GM23338 (cell line): ENCODE measurements at regions not wholly inside any gene's neighbourhood (a gene's known extent, or its start where the extent isn't known, plus 50 kb on each side); places are given as distances from the start of the nearest gene placed in this dataset.
A peak's percentile ranks its signal among the peaks of the same experiment; 100 is the strongest.

Source experiments
- ATAC-seq: fragments of 200-7000 bp; cut with Tn5 transposase; 3 replicates; pipeline ENCODE4 v1.9.1; 2020
- DNase-seq: peaks from one replicate; pipeline ENCODE4 v3.0.0-alpha.2; 2015; ENCODE audit warnings: low spot score
- H2AFZ ChIP-seq: fragments of 200-600 bp; sonication (generic); 2 replicates; pipeline ENCODE4 v1.8.0; 2016; ENCODE audit warnings: antibody characterized with exemption, mild to moderate bottlenecking, moderate library complexity
- H3F3A ChIP-seq: fragments of 200-600 bp; sonication (generic); replicated peaks from 2 replicates; pipeline ENCODE4 v1.8.0; 2017; ENCODE audit warnings: antibody characterized with exemption, mixed run types, low read depth
- H3K27ac ChIP-seq: fragments of 200-600 bp; sonication (generic); 2 replicates; pipeline ENCODE4 v1.6.1; 2016; ENCODE audit warnings: low read depth
- H3K27me3 ChIP-seq: fragments of 200-600 bp; sonication (generic); 2 replicates; pipeline ENCODE4 v1.8.0; 2016; ENCODE audit warnings: mild to moderate bottlenecking, mixed run types, moderate library complexity; ENCODE audit not compliant: insufficient read depth
- H3K36me3 ChIP-seq: fragments of 200-600 bp; sonication (generic); 2 replicates; pipeline ENCODE4 v1.8.0; 2016; ENCODE audit warnings: mild to moderate bottlenecking; ENCODE audit not compliant: insufficient read depth
- H3K4me1 ChIP-seq: fragments of 200-600 bp; sonication (generic); 2 replicates; pipeline ENCODE4 v1.8.0; 2016; ENCODE audit warnings: mild to moderate bottlenecking, moderate library complexity; ENCODE audit not compliant: insufficient read depth
- H3K4me2 ChIP-seq: fragments of 200-600 bp; sonication (generic); 2 replicates; pipeline ENCODE4 v1.7.1; 2017; ENCODE audit warnings: mixed run types
- H3K4me3 ChIP-seq: fragments of 200-600 bp; sonication (generic); 2 replicates; pipeline ENCODE4 v1.6.1; 2016; ENCODE audit warnings: mixed run types
- H3K79me2 ChIP-seq: fragments of 200-600 bp; sonication (generic); replicated peaks from 2 replicates; pipeline ENCODE4 v1.8.0; 2017; ENCODE audit warnings: mild to moderate bottlenecking; ENCODE audit not compliant: insufficient read depth
- H3K9me2 ChIP-seq: fragments of 200-600 bp; sonication (generic); 2 replicates; pipeline ENCODE4 v1.8.0; 2017; ENCODE audit not compliant: insufficient read depth
- H4K20me1 ChIP-seq: fragments of 200-600 bp; sonication (generic); replicated peaks from 2 replicates; pipeline ENCODE4 v1.8.0; 2017; ENCODE audit warnings: mild to moderate bottlenecking; ENCODE audit not compliant: insufficient read depth
- H3K27ac Mint-ChIP-seq: 2 replicates; pipeline ENCODE4 v1.8.0; 2020; ENCODE audit warnings: inconsistent platforms, mild to moderate bottlenecking, moderate library complexity, mixed read lengths
- H3K27me3 Mint-ChIP-seq: 3 replicates; pipeline ENCODE4 v1.8.0; 2022; ENCODE audit warnings: low read depth, mild to moderate bottlenecking, moderate library complexity, mixed read lengths, inconsistent platforms; ENCODE audit not compliant: insufficient read depth, poor library complexity
- H3K36me3 Mint-ChIP-seq: 3 replicates; pipeline ENCODE4 v1.8.0; 2021; ENCODE audit warnings: low read depth, mild to moderate bottlenecking, inconsistent platforms, moderate library complexity, mixed read lengths
- H3K4me1 Mint-ChIP-seq: 3 replicates; pipeline ENCODE4 v1.8.0; 2020; ENCODE audit warnings: mild to moderate bottlenecking, inconsistent platforms, mixed read lengths
- H3K4me3 Mint-ChIP-seq: 3 replicates; pipeline ENCODE4 v1.8.0; 2021; ENCODE audit warnings: moderate library complexity, mild to moderate bottlenecking, inconsistent platforms, mixed read lengths
- H3K9me3 Mint-ChIP-seq: 3 replicates; pipeline ENCODE4 v1.8.0; 2020; ENCODE audit warnings: moderate library complexity, mild to moderate bottlenecking, inconsistent platforms, mixed read lengths
- ZNF114 ChIP-seq: fragments of 250-450 bp; sonication (Bioruptor Pico); IDR thresholded peaks from 2 replicates; pipeline ENCODE4 v1.5.0; 2020; ENCODE audit warnings: mild to moderate bottlenecking, moderate library complexity
- ZNF331 ChIP-seq: fragments of 250-450 bp; sonication (Bioruptor Pico); IDR thresholded peaks from 2 replicates; pipeline ENCODE4 v1.5.0; 2020; ENCODE audit warnings: low read depth, mild to moderate bottlenecking, moderate library complexity
- TF ChIP-seq, protein P1 (sequence below): fragments of 250-450 bp; sonication (Bioruptor Pico); IDR thresholded peaks from 2 replicates; pipeline ENCODE4 v1.5.0; 2020; ENCODE audit warnings: mild to moderate bottlenecking, moderate library complexity

GRCh38 chr20:61169874-61170273 lies 82.2 kb upstream of the CDH4 start (continued):
- TF ChIP-seq, protein P1, sequence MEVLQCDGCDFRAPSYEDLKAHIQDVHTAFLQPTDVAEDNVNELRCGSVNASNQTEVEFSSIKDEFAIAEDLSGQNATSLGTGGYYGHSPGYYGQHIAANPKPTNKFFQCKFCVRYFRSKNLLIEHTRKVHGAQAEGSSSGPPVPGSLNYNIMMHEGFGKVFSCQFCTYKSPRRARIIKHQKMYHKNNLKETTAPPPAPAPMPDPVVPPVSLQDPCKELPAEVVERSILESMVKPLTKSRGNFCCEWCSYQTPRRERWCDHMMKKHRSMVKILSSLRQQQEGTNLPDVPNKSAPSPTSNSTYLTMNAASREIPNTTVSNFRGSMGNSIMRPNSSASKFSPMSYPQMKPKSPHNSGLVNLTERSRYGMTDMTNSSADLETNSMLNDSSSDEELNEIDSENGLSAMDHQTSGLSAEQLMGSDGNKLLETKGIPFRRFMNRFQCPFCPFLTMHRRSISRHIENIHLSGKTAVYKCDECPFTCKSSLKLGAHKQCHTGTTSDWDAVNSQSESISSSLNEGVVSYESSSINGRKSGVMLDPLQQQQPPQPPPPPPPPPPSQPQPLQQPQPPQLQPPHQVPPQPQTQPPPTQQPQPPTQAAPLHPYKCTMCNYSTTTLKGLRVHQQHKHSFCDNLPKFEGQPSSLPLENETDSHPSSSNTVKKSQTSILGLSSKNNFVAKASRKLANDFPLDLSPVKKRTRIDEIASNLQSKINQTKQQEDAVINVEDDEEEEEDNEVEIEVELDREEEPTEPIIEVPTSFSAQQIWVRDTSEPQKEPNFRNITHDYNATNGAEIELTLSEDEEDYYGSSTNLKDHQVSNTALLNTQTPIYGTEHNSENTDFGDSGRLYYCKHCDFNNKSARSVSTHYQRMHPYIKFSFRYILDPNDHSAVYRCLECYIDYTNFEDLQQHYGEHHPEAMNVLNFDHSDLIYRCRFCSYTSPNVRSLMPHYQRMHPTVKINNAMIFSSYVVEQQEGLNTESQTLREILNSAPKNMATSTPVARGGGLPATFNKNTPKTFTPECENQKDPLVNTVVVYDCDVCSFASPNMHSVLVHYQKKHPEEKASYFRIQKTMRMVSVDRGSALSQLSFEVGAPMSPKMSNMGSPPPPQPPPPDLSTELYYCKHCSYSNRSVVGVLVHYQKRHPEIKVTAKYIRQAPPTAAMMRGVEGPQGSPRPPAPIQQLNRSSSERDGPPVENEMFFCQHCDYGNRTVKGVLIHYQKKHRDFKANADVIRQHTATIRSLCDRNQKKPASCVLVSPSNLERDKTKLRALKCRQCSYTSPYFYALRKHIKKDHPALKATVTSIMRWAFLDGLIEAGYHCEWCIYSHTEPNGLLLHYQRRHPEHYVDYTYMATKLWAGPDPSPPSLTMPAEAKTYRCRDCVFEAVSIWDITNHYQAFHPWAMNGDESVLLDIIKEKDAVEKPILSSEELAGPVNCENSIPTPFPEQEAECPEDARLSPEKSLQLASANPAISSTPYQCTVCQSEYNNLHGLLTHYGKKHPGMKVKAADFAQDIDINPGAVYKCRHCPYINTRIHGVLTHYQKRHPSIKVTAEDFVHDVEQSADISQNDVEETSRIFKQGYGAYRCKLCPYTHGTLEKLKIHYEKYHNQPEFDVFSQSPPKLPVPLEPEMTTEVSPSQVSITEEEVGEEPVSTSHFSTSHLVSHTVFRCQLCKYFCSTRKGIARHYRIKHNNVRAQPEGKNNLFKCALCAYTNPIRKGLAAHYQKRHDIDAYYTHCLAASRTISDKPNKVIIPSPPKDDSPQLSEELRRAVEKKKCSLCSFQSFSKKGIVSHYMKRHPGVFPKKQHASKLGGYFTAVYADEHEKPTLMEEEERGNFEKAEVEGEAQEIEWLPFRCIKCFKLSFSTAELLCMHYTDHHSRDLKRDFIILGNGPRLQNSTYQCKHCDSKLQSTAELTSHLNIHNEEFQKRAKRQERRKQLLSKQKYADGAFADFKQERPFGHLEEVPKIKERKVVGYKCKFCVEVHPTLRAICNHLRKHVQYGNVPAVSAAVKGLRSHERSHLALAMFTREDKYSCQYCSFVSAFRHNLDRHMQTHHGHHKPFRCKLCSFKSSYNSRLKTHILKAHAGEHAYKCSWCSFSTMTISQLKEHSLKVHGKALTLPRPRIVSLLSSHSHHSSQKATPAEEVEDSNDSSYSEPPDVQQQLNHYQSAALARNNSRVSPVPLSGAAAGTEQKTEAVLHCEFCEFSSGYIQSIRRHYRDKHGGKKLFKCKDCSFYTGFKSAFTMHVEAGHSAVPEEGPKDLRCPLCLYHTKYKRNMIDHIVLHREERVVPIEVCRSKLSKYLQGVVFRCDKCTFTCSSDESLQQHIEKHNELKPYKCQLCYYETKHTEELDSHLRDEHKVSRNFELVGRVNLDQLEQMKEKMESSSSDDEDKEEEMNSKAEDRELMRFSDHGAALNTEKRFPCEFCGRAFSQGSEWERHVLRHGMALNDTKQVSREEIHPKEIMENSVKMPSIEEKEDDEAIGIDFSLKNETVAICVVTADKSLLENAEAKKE (CRISPR knock-in tag) = no peak
- no peak for TF ChIP-seq ZNF114 (CRISPR knock-in tag)

- Histone ChIP-seq H3K4me1 (no peaks in the 10 kb centered on the region), H3K9me2 (no peaks in the 10 kb centered on the region; the same call in 1 of the 2 replicates), H3K36me3 (no peaks in the 10 kb centered on the region; the same call in 1 of the 2 replicates), H3K4me3 (no peak overlapping the region), H3K27me3 (0 out of 2 replicates have a peak, but pooled peaks cover 4% of the 10 kb centered on the region), H2AFZ (no peak overlapping the region), H3F3A (no peaks in the 10 kb centered on the region), H3K4me2 (no peak overlapping the region), H4K20me1 (no peaks in the 10 kb centered on the region), H3K79me2 (no peaks in the 10 kb centered on the region), H3K27ac (no peak overlapping the region)
- ATAC-seq = peak; percentile 95
- no peak overlapping the region for H3K27ac Mint-ChIP-seq
- peaks cover 6% of the 10 kb centered on the region for H3K27me3 Mint-ChIP-seq
- DNase-seq = peak; percentile 48
- H3K36me3 Mint-ChIP-seq = 0 out of 3 replicates have a peak, but pooled peaks cover 5% of the 10 kb centered on the region
- H3K4me3 Mint-ChIP-seq = no peak overlapping the region
- H3K4me1 Mint-ChIP-seq = peaks cover 21% of the 10 kb centered on the region
- H3K9me3 Mint-ChIP-seq = peaks cover 10% of the 10 kb centered on the region; the same call in 2 of the 3 replicates
- TF ChIP-seq ZNF331 (CRISPR knock-in tag) = no peak
- TF ChIP-seq, protein P1 (CRISPR knock-in tag) = peak; percentile 86
Observed at GRCh38 chr20:61170496-61171320, 81.4 kb upstream of the CDH4 start.
